Testis (tissue), 2 donors: ENCODE measurements at regions not wholly inside any gene's neighbourhood (a gene's known extent, or its start where the extent isn't known, plus 50 kb on each side); places are given as distances from the start of the nearest gene placed in this dataset.

Source experiments
- DNase-seq: peaks from one replicate; pipeline ENCODE4 v3.0.0-alpha.2; 2019
- H3K27ac ChIP-seq, 2 donors: fragments of 200-600 bp; sonication (generic); one replicate each; pipeline ENCODE4 v1.5.1; 2019
- H3K27me3 ChIP-seq: fragments of 200-600 bp; sonication (generic); one replicate; pipeline ENCODE4 v1.5.1; 2019
- H3K36me3 ChIP-seq: fragments of 200-600 bp; sonication (generic); one replicate; pipeline ENCODE4 v1.5.1; 2017; ENCODE audit warnings: low read depth; ENCODE audit errors: missing control alignments
- H3K4me1 ChIP-seq: fragments of 200-600 bp; sonication (generic); one replicate; pipeline ENCODE4 v1.5.1; 2019
- H3K4me3 ChIP-seq, 2 donors: fragments of 200-600 bp; sonication (generic); one replicate each; pipeline ENCODE4 v1.5.1; 2017 to 2019
- H3K9me3 ChIP-seq: fragments of 200-600 bp; sonication (generic); one replicate; pipeline ENCODE4 v1.5.1; 2017
- CTCF ChIP-seq, 3 experiments: fragments of 450-650 bp in 2 of 3; fragments of 200-600 bp in 1 of 3; sonication (generic) in 1 of 3; IDR thresholded peaks; one replicate each; pipeline ENCODE4 v1.5.1; 2016 to 2019; ENCODE audit warnings: antibody characterized with exemption in 3 of 3, mild to moderate bottlenecking in 2 of 3, moderate library complexity in 1 of 3
- POLR2A ChIP-seq: fragments of 450-650 bp; IDR thresholded peaks from one replicate; pipeline ENCODE4 v1.6.1; 2017; ENCODE audit warnings: antibody characterized with exemption, mild to moderate bottlenecking, moderate library complexity
- WGBS, 2 donors: methylation state at CpG; one replicate each; pipeline ENCODE4 v1.1.5; 2018; 5-methylcytosine and 5-hydroxymethylcytosine counted together
- intact Hi-C: fragments of 100-400 bp; cut with DNase I; formaldehyde crosslinking; loops from one replicate; pipeline ENCODE4 v1.15.1; 2023; ENCODE audit warnings: low total_unique reads

GRCh38 chr11:131302836-131303235 lies 67.6 kb upstream of the NTM start:
- Histone ChIP-seq H3K4me3 (no peak overlapping the region), H3K36me3 (no peaks in the 10 kb centered on the region), H3K27ac (no peak overlapping the region), H3K4me1 (no peaks in the 10 kb centered on the region), H3K9me3 (no peaks in the 10 kb centered on the region), H3K27me3 (no peaks in the 10 kb centered on the region)
- intact Hi-C loops = no loop called here
- WGBS, 2 donors = 42 to 65% methylated on average over 1 of the region's 1 CpG
- TF ChIP-seq POLR2A = no peak
- TF ChIP-seq CTCF (IDR thresholded peaks at IDR 0.05) = no peak
- no peak for DNase-seq

- DNase-seq = no peak
- no peak for TF ChIP-seq CTCF (IDR thresholded peaks at IDR 0.05)
- TF ChIP-seq POLR2A = no peak
- Histone ChIP-seq H3K4me1 (no peaks in the 10 kb centered on the region), H3K27ac (no peak overlapping the region), H3K27me3 (no peaks in the 10 kb centered on the region), H3K9me3 (no peaks in the 10 kb centered on the region), H3K36me3 (no peaks in the 10 kb centered on the region), H3K4me3 (no peak overlapping the region)
- 77 to 78% methylated on average over 5 of the region's 5 CpGs for WGBS, 2 donors
- intact Hi-C loops = no loop called here
Measured at GRCh38 chr11:131303611-131304119, 66.8 kb upstream of the NTM start.

- intact Hi-C loops = no loop called here
- Histone ChIP-seq H3K36me3 (no peaks in the 10 kb centered on the region), H3K4me1 (no peaks in the 10 kb centered on the region), H3K9me3 (no peaks in the 10 kb centered on the region), H3K27me3 (no peaks in the 10 kb centered on the region), H3K4me3 (no peak overlapping the region), H3K27ac (no peak overlapping the region)
- no peak for DNase-seq
- 80 to 84% methylated on average over 3 of the region's 3 CpGs for WGBS, 2 donors
- TF ChIP-seq CTCF (IDR thresholded peaks at IDR 0.05) = no peak
- TF ChIP-seq POLR2A = no peak
Measured at GRCh38 chr11:131305005-131305404, 65.4 kb upstream of the NTM start.

- Histone ChIP-seq H3K36me3 (no peaks in the 10 kb centered on the region), H3K9me3 (no peaks in the 10 kb centered on the region), H3K4me3 (no peak overlapping the region), H3K4me1 (no peaks in the 10 kb centered on the region), H3K27me3 (no peaks in the 10 kb centered on the region), H3K27ac (no peak overlapping the region)
- WGBS, 2 donors = 72 to 76% methylated on average over 6 of the region's 6 CpGs
- intact Hi-C loops = no loop called here
- no peak for DNase-seq
- TF ChIP-seq CTCF (IDR thresholded peaks at IDR 0.05) (no peak), POLR2A (no peak)
Measured at GRCh38 chr11:131307506-131307905, 62.9 kb upstream of the NTM start.

- no peaks in the 10 kb centered on the region for H3K4me1 ChIP-seq
- H3K4me3 ChIP-seq = no peak overlapping the region
- H3K36me3 ChIP-seq = no peaks in the 10 kb centered on the region
- intact Hi-C loops = no loop called here
- H3K9me3 ChIP-seq = no peaks in the 10 kb centered on the region
- no peak overlapping the region for H3K27ac ChIP-seq
- WGBS, 2 donors = 59 to 77% methylated on average over 5 of the region's 5 CpGs
- no peaks in the 10 kb centered on the region for H3K27me3 ChIP-seq
- no peak for DNase-seq
- TF ChIP-seq POLR2A = no peak
- no peak for TF ChIP-seq CTCF (IDR thresholded peaks at IDR 0.05)
Measured at GRCh38 chr11:131309776-131310175, 60.6 kb upstream of the NTM start.
